ENCODE measurements at regions not wholly inside any gene's neighbourhood (a gene's known extent, or its start where the extent isn't known, plus 50 kb on each side); places are given as distances from the start of the nearest gene placed in this dataset.

- Histone ChIP-seq H3K4me1 (ENCODE audit: insufficient read depth, low read length) (no peaks in the 10 kb centered on the region), H3K27me3 (ENCODE audit: control insufficient read depth in 1 of 2, insufficient read depth in 2 of 2, low read length in 2 of 2) (no peaks in the 10 kb centered on the region), H3K9me3 (ENCODE audit: control insufficient read depth in 1 of 2, insufficient read depth in 1 of 2, low read length in 2 of 2) (peaks cover 6 to 18% of the 10 kb centered on the region in 2 experiments), H3K36me3 (ENCODE audit: insufficient read depth, low read length) (no peaks in the 10 kb centered on the region), H3K27ac (ENCODE audit: low read depth in 1 of 2, low read length in 2 of 2) (no peak overlapping the region), H3K4me3 (ENCODE audit: low read length) (no peak overlapping the region)
- no peaks in the 10 kb centered on the region for H3K4me1 Mint-ChIP-seq (ENCODE audit: low read depth)
- ChIA-PET POLR2A (no interaction called here), CTCF (no interaction called here)
- DNase-seq (no peak), ATAC-seq (ENCODE audit: poor library complexity) (no peak)
- TF ChIP-seq, protein P1, sequence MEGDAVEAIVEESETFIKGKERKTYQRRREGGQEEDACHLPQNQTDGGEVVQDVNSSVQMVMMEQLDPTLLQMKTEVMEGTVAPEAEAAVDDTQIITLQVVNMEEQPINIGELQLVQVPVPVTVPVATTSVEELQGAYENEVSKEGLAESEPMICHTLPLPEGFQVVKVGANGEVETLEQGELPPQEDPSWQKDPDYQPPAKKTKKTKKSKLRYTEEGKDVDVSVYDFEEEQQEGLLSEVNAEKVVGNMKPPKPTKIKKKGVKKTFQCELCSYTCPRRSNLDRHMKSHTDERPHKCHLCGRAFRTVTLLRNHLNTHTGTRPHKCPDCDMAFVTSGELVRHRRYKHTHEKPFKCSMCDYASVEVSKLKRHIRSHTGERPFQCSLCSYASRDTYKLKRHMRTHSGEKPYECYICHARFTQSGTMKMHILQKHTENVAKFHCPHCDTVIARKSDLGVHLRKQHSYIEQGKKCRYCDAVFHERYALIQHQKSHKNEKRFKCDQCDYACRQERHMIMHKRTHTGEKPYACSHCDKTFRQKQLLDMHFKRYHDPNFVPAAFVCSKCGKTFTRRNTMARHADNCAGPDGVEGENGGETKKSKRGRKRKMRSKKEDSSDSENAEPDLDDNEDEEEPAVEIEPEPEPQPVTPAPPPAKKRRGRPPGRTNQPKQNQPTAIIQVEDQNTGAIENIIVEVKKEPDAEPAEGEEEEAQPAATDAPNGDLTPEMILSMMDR (IDR thresholded peaks at IDR 0.05), result no peak
- H3K27me3 Mint-ChIP-seq, result no peaks in the 10 kb centered on the region
- H3K27ac Mint-ChIP-seq, result no peak overlapping the region
- no peaks in the 10 kb centered on the region for H3K36me3 Mint-ChIP-seq (ENCODE audit: low read depth)
- H3K4me3 Mint-ChIP-seq, result no peak overlapping the region
- intact Hi-C loops (cut with DNase I, micrococcal nuclease), result no loop called here
- peaks cover 19% of the 10 kb centered on the region for H3K9me3 Mint-ChIP-seq
Observed at GRCh38 chr16:63568164-63568563, 1531.9 kb upstream of the CDH8 start.

GRCh38 chr16:63563819-63564505 lies 1527.7 kb upstream of the CDH8 start:
- Histone ChIP-seq H3K27ac (ENCODE audit: low read depth in 1 of 2, low read length in 2 of 2) (no peak overlapping the region), H3K4me3 (ENCODE audit: low read length) (no peak overlapping the region), H3K36me3 (ENCODE audit: insufficient read depth, low read length) (no peaks in the 10 kb centered on the region), H3K4me1 (ENCODE audit: insufficient read depth, low read length) (no peaks in the 10 kb centered on the region), H3K9me3 (ENCODE audit: control insufficient read depth in 1 of 2, insufficient read depth in 1 of 2, low read length in 2 of 2) (peaks cover 4 to 11% of the 10 kb centered on the region in 2 experiments), H3K27me3 (ENCODE audit: control insufficient read depth in 1 of 2, insufficient read depth in 2 of 2, low read length in 2 of 2) (no peaks in the 10 kb centered on the region)
- ChIA-PET POLR2A (no interaction called here), CTCF (no interaction called here)
- Mint-ChIP-seq H3K9me3 (peaks cover 27% of the 10 kb centered on the region), H3K4me3 (no peak overlapping the region), H3K27ac (no peak overlapping the region), H3K27me3 (no peaks in the 10 kb centered on the region), H3K36me3 (ENCODE audit: low read depth) (no peaks in the 10 kb centered on the region), H3K4me1 (ENCODE audit: low read depth) (no peaks in the 10 kb centered on the region)
- TF ChIP-seq, protein P1 (IDR thresholded peaks at IDR 0.05), result no peak
- ATAC-seq (ENCODE audit: poor library complexity), result no peak
- no peak for DNase-seq
- intact Hi-C loops (cut with DNase I, micrococcal nuclease), result no loop called here

DNA sequence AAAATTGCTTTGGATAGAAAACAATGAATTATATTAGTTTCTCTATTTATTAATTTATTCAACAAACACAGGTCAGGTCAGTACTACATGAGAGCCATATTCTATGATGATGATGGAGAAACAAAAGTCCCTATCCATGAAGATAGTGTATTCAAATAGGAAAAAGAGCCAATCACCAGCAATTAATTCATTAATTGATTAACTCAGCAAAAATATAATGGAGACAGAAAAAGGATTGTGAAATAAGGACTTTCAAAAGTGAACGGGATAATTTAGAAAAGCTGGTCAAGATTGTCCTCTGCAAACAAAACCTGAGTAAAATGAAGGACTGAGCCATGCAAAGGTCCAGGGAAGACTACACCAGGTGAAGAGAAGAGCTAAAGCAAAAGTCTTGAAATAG lies 1517.7 kb upstream of the CDH8 start:
- Mint-ChIP-seq H3K4me1 (ENCODE audit: low read depth) (no peaks in the 10 kb centered on the region), H3K27ac (no peak overlapping the region), H3K27me3 (no peaks in the 10 kb centered on the region), H3K36me3 (ENCODE audit: low read depth) (no peaks in the 10 kb centered on the region), H3K9me3 (peaks cover 13% of the 10 kb centered on the region), H3K4me3 (no peak overlapping the region)
- ATAC-seq (ENCODE audit: poor library complexity) (no peak), DNase-seq (no peak)
- no peaks in the 10 kb centered on the region for H3K4me1 ChIP-seq (ENCODE audit: insufficient read depth, low read length)
- no peaks in the 10 kb centered on the region for H3K36me3 ChIP-seq (ENCODE audit: insufficient read depth, low read length)
- H3K4me3 ChIP-seq (ENCODE audit: low read length), result no peak overlapping the region
- H3K9me3 ChIP-seq (ENCODE audit: control insufficient read depth in 1 of 2, insufficient read depth in 1 of 2, low read length in 2 of 2), result no peaks in the 10 kb centered on the region
- H3K27me3 ChIP-seq (ENCODE audit: control insufficient read depth in 1 of 2, insufficient read depth in 2 of 2, low read length in 2 of 2), result no peaks in the 10 kb centered on the region
- no peak overlapping the region for H3K27ac ChIP-seq (ENCODE audit: low read depth in 1 of 2, low read length in 2 of 2)
- ChIA-PET POLR2A (no interaction called here), CTCF (no interaction called here)
- TF ChIP-seq, protein P1 (IDR thresholded peaks at IDR 0.05), result no peak
- intact Hi-C loops (cut with DNase I, micrococcal nuclease), result no loop called here

Data from CD4-positive, alpha-beta T cell (primary cell).